ENCODE measurements at regions not wholly inside any gene's neighbourhood (a gene's known extent, or its start where the extent isn't known, plus 50 kb on each side); places are given as distances from the start of the nearest gene placed in this dataset.

DNA sequence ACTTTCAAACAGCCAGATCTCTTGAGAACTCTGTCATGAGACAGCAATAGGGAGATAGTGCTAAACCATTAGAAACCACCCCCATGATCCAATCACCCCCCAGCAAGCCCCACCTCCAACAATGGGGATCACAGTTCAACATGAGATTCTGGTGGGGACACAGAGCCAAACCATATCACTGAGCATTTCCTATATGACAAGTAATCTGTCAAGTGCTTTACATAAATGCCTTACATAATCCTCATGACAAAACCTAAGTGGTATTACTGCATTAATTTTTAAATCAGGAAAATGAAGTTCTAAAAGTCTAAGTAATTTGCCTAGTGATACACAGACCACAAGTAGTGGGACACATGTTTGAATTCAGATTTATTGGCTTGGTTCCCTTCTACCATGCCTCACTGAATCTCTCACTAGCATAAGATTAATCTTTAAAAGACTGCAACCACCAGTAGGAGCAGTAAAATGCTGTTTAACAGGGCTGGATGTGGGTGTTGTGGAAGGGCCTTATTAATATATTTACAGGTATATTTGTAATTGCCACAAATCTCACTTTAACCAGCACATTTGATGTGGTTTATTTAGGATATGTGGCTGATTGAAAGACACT lies 323.1 kb upstream of the FBXO33 start:
- no peak overlapping the region for H3K4me2 ChIP-seq (ENCODE audit: low read length)
- H3K79me2 ChIP-seq (replicated peaks; ENCODE audit: insufficient read depth, low read length) = no peaks in the 10 kb centered on the region
- H3K27me3 ChIP-seq (ENCODE audit: insufficient read depth, low read depth, low read length) = no peaks in the 10 kb centered on the region
- H3K4me3 ChIP-seq (ENCODE audit: low read length) = no peak overlapping the region
- no peak overlapping the region for H3K27ac ChIP-seq (ENCODE audit: low read length)
- TF ChIP-seq EZH2 (IDR thresholded peaks at IDR 0.05; ENCODE audit: borderline replicate concordance, insufficient read depth, low read length, poor library complexity, severe bottlenecking) (no peak), POLR2AphosphoS5 (IDR thresholded peaks at IDR 0.05) (no peak)
- TF ChIP-seq, protein P1, sequence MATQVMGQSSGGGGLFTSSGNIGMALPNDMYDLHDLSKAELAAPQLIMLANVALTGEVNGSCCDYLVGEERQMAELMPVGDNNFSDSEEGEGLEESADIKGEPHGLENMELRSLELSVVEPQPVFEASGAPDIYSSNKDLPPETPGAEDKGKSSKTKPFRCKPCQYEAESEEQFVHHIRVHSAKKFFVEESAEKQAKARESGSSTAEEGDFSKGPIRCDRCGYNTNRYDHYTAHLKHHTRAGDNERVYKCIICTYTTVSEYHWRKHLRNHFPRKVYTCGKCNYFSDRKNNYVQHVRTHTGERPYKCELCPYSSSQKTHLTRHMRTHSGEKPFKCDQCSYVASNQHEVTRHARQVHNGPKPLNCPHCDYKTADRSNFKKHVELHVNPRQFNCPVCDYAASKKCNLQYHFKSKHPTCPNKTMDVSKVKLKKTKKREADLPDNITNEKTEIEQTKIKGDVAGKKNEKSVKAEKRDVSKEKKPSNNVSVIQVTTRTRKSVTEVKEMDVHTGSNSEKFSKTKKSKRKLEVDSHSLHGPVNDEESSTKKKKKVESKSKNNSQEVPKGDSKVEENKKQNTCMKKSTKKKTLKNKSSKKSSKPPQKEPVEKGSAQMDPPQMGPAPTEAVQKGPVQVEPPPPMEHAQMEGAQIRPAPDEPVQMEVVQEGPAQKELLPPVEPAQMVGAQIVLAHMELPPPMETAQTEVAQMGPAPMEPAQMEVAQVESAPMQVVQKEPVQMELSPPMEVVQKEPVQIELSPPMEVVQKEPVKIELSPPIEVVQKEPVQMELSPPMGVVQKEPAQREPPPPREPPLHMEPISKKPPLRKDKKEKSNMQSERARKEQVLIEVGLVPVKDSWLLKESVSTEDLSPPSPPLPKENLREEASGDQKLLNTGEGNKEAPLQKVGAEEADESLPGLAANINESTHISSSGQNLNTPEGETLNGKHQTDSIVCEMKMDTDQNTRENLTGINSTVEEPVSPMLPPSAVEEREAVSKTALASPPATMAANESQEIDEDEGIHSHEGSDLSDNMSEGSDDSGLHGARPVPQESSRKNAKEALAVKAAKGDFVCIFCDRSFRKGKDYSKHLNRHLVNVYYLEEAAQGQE (IDR thresholded peaks at IDR 0.05; ENCODE audit: borderline replicate concordance) = no peak
- no peaks in the 10 kb centered on the region for H3K9me3 ChIP-seq (ENCODE audit: low read length)
- H3K9ac ChIP-seq (ENCODE audit: low read length) = no peak overlapping the region
- no peaks in the 10 kb centered on the region for H3K36me3 ChIP-seq (ENCODE audit: insufficient read depth, low read length)
- no peaks in the 10 kb centered on the region for H3F3A ChIP-seq (ENCODE audit: insufficient read depth, low read length, poor library complexity, severe bottlenecking)
- H3K9me2 ChIP-seq (ENCODE audit: insufficient read depth, low read length) = no peaks in the 10 kb centered on the region
- no peak overlapping the region for H2AFZ ChIP-seq (ENCODE audit: low read depth, low read length)
- no peaks in the 10 kb centered on the region for H4K20me1 ChIP-seq (ENCODE audit: insufficient read depth)

DNA sequence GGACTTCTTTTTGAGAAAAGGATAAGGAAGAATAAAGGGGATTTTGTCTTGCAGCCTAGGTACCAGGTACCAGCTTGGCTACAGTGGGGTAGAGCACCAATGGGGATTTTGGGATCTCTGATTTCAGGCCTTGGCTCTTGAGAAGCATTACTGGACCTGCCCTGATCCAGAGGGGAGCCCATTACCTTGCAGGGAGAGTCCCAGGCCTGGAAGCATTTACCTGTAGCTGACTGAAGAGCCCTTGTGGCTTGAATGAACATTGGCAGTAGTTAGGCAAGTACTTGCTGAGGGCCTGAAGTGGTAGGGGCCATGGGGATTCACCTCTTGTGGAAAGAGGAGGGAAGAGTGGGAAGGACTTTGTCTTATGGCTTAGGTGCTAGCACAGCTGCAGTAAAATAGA lies 308.2 kb upstream of the FBXO33 start:
- TF ChIP-seq RAD21 (conservative IDR thresholded peaks at IDR 0.05) (no peak), SMC3 (conservative IDR thresholded peaks at IDR 0.05; ENCODE audit: poor library complexity) (no peak), TAF1 (IDR thresholded peaks at IDR 0.05; ENCODE audit: low read depth) (no peak), MXI1 (conservative IDR thresholded peaks at IDR 0.05; ENCODE audit: poor library complexity, severe bottlenecking) (no peak), EP300 (conservative IDR thresholded peaks at IDR 0.05; ENCODE audit: poor library complexity, severe bottlenecking) (no peak), POLR2AphosphoS5 (IDR thresholded peaks at IDR 0.05) (no peak), EZH2 (IDR thresholded peaks at IDR 0.05; ENCODE audit: borderline replicate concordance, insufficient read depth, low read length, poor library complexity, severe bottlenecking) (no peak)
- TF ChIP-seq, protein P2, sequence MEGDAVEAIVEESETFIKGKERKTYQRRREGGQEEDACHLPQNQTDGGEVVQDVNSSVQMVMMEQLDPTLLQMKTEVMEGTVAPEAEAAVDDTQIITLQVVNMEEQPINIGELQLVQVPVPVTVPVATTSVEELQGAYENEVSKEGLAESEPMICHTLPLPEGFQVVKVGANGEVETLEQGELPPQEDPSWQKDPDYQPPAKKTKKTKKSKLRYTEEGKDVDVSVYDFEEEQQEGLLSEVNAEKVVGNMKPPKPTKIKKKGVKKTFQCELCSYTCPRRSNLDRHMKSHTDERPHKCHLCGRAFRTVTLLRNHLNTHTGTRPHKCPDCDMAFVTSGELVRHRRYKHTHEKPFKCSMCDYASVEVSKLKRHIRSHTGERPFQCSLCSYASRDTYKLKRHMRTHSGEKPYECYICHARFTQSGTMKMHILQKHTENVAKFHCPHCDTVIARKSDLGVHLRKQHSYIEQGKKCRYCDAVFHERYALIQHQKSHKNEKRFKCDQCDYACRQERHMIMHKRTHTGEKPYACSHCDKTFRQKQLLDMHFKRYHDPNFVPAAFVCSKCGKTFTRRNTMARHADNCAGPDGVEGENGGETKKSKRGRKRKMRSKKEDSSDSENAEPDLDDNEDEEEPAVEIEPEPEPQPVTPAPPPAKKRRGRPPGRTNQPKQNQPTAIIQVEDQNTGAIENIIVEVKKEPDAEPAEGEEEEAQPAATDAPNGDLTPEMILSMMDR (IDR thresholded peaks at IDR 0.05; ENCODE audit: poor library complexity, severe bottlenecking) = no peak
- TF ChIP-seq, protein P1 (IDR thresholded peaks at IDR 0.05; ENCODE audit: borderline replicate concordance) = no peak
- no peak overlapping the region for H3K27ac ChIP-seq (ENCODE audit: low read length)
- no peaks in the 10 kb centered on the region for H3F3A ChIP-seq (ENCODE audit: insufficient read depth, low read length, poor library complexity, severe bottlenecking)
- no peak overlapping the region for H3K9ac ChIP-seq (ENCODE audit: low read length)
- H4K20me1 ChIP-seq (ENCODE audit: insufficient read depth) = no peaks in the 10 kb centered on the region
- no peaks in the 10 kb centered on the region for H3K79me2 ChIP-seq (replicated peaks; ENCODE audit: insufficient read depth, low read length)
- H2AFZ ChIP-seq (ENCODE audit: low read depth, low read length) = no peak overlapping the region
- no peaks in the 10 kb centered on the region for H3K27me3 ChIP-seq (ENCODE audit: insufficient read depth, low read depth, low read length)
- H3K9me2 ChIP-seq (ENCODE audit: insufficient read depth, low read length) = no peaks in the 10 kb centered on the region
- H3K4me2 ChIP-seq (ENCODE audit: low read length) = no peak overlapping the region
- H3K36me3 ChIP-seq (ENCODE audit: insufficient read depth, low read length) = no peaks in the 10 kb centered on the region
- no peaks in the 10 kb centered on the region for H3K9me3 ChIP-seq (ENCODE audit: low read length)
- no peak overlapping the region for H3K4me3 ChIP-seq (ENCODE audit: low read length)

Measured in neural cell (in vitro differentiated cells).